GM03348 (cell line): ENCODE measurements at regions not wholly inside any gene's neighbourhood (a gene's known extent, or its start where the extent isn't known, plus 50 kb on each side); places are given as distances from the start of the nearest gene placed in this dataset.
"Not testable (repeated sequence)": the region's sequence is repeated elsewhere in the genome, so short reads cannot be mapped to it uniquely, and the experiment has no call there.

Source experiments
- DNase-seq: peaks from one replicate; pipeline ENCODE4 v3.0.0; 2012; ENCODE audit warnings: low spot score

- DNase-seq, result no peak
Observed at GRCh38 chr3:67167481-67167880, 169.4 kb downstream of the KBTBD8 start.

- DNase-seq, result no peak
Observed at GRCh38 chr3:67171841-67172240, 173.7 kb downstream of the KBTBD8 start.

GRCh38 chr3:67173130-67173529 lies 175.0 kb downstream of the KBTBD8 start:
- not testable (repeated sequence) for DNase-seq

GRCh38 chr3:67176396-67176795 lies 178.3 kb downstream of the KBTBD8 start:
- DNase-seq, result no peak

GRCh38 chr3:67192466-67192865 lies 194.4 kb downstream of the KBTBD8 start:
- DNase-seq, result no peak

- no peak for DNase-seq
Observed at GRCh38 chr3:67196677-67197076, 198.6 kb downstream of the KBTBD8 start.

- DNase-seq, result no peak
Observed at GRCh38 chr3:67198374-67198773, 200.3 kb downstream of the KBTBD8 start.

GRCh38 chr3:67200618-67201017 lies 202.5 kb downstream of the KBTBD8 start:
- DNase-seq, result no peak

- no peak for DNase-seq
Observed at GRCh38 chr3:67201026-67201425, 202.9 kb downstream of the KBTBD8 start.

- no peak for DNase-seq
Observed at GRCh38 chr3:67202053-67202452, 203.9 kb downstream of the KBTBD8 start.

GRCh38 chr3:67204951-67205350 lies 206.8 kb downstream of the KBTBD8 start:
- DNase-seq, result no peak

GRCh38 chr3:67215690-67216089 lies 217.6 kb downstream of the KBTBD8 start:
- no peak for DNase-seq

GRCh38 chr3:67227030-67227429 lies 228.9 kb downstream of the KBTBD8 start:
- DNase-seq, result no peak

GRCh38 chr3:67228136-67228535 lies 230.0 kb downstream of the KBTBD8 start:
- DNase-seq, result no peak

GRCh38 chr3:67232642-67233041 lies 234.5 kb downstream of the KBTBD8 start:
- DNase-seq, result no peak

- no peak for DNase-seq
Observed at GRCh38 chr3:67239353-67239752, 241.2 kb downstream of the KBTBD8 start.

- no peak for DNase-seq
Observed at GRCh38 chr3:67241084-67241483, 243.0 kb downstream of the KBTBD8 start.

GRCh38 chr3:67244130-67244529 lies 246.0 kb downstream of the KBTBD8 start:
- DNase-seq, result no peak

GRCh38 chr3:67245545-67245944 lies 247.4 kb downstream of the KBTBD8 start:
- no peak for DNase-seq

- DNase-seq, result no peak
Observed at GRCh38 chr3:67248726-67249125, 250.6 kb downstream of the KBTBD8 start.

GRCh38 chr3:67252906-67253305 lies 254.8 kb downstream of the KBTBD8 start:
- not testable (repeated sequence) for DNase-seq

GRCh38 chr3:67278015-67278618 lies 280.0 kb downstream of the KBTBD8 start:
- no peak for DNase-seq

- DNase-seq, result no peak
Observed at GRCh38 chr3:67286586-67286985, 288.5 kb downstream of the KBTBD8 start.

GRCh38 chr3:67288466-67289106 lies 290.5 kb downstream of the KBTBD8 start:
- DNase-seq, result no peak
